H1 (cell line): ENCODE measurements at regions not wholly inside any gene's neighbourhood (a gene's known extent, or its start where the extent isn't known, plus 50 kb on each side); places are given as distances from the start of the nearest gene placed in this dataset.

Source experiments
- CTCF ChIA-PET: fragments of 300-600 bp; sonication (Branson Sonifier 250); formaldehyde crosslinking; loops from one replicate; lab custom pipeline; 2021; ENCODE audit not compliant: partially characterized antibody; lab: Charles Lee
- POLR2A ChIA-PET: fragments of 300-600 bp; sonication (Branson Sonifier 250); formaldehyde crosslinking; loops from one replicate; lab custom pipeline; 2021; ENCODE audit warnings: inconsistent platforms; ENCODE audit not compliant: partially characterized antibody; lab: Charles Lee
- DNase-seq, 2 experiments: peaks; one replicate each; pipeline versions ENCODE4 v3.0.0 to v3.0.0-alpha.2; 2010 to 2022; ENCODE audit warnings: low spot score in 2 of 2, low read depth in 1 of 2, mixed read lengths in 1 of 2
- FAIRE-seq: peaks from 2 replicates; lab custom pipeline; 2011; peaks lifted over from hg19 to GRCh38; lab: Jason Lieb, UNC
- H2AFZ ChIP-seq: 2 replicates; pipeline ENCODE4 v1.8.1; 2012; ENCODE audit warnings: low read length, inconsistent platforms
- H2AK5ac ChIP-seq: 2 replicates; pipeline ENCODE4 v1.6.1; 2013; ENCODE audit warnings: low read depth, low read length
- H2BK120ac ChIP-seq: replicated peaks from 2 replicates; pipeline ENCODE3; 2013; ENCODE audit warnings: low read depth, low read length, inconsistent platforms
- H2BK12ac ChIP-seq: 2 replicates; pipeline ENCODE4 v1.6.1; 2013; ENCODE audit warnings: low read depth, low read length
- H2BK15ac ChIP-seq: 2 replicates; pipeline ENCODE4 v1.6.1; 2013; ENCODE audit warnings: low read length
- H2BK20ac ChIP-seq: 2 replicates; pipeline ENCODE4 v1.6.1; 2013; ENCODE audit warnings: low read length
- H2BK5ac ChIP-seq: 2 replicates; pipeline ENCODE4 v1.6.1; 2013; ENCODE audit warnings: low read depth, low read length
- H3K14ac ChIP-seq: 2 replicates; pipeline ENCODE4 v1.6.1; 2013; ENCODE audit warnings: inconsistent platforms; ENCODE audit not compliant: insufficient read length
- H3K18ac ChIP-seq: 2 replicates; pipeline ENCODE4 v1.6.1; 2013; ENCODE audit warnings: low read length; ENCODE audit errors: extremely low read depth
- H3K23ac ChIP-seq: 2 replicates; pipeline ENCODE4 v1.6.1; 2013; ENCODE audit warnings: inconsistent platforms; ENCODE audit not compliant: insufficient read length
- H3K23me2 ChIP-seq: 2 replicates; pipeline ENCODE4 v1.6.1; 2013; ENCODE audit warnings: low read depth, low read length
- H3K27ac ChIP-seq: 2 replicates; pipeline ENCODE4 v1.6.1; 2011; ENCODE audit warnings: low read depth, low read length, inconsistent platforms
- H3K27me3 ChIP-seq, 4 experiments: replicated peaks in 1 of 4; 1 replicate in 1 of 4; 2 replicates in 3 of 4; pipeline versions ENCODE4 v1.6.1 to v1.8.1; 2011 to 2013; ENCODE audit warnings: low read length in 3 of 4, mild to moderate bottlenecking in 3 of 4, inconsistent platforms in 2 of 4, mixed read lengths in 2 of 4, moderate library complexity in 1 of 4; ENCODE audit not compliant: control insufficient read depth in 3 of 4, insufficient read depth in 3 of 4; ENCODE audit errors: extremely low read depth in 1 of 4
- H3K36me3 ChIP-seq, 4 experiments: 2 replicates each; pipeline versions ENCODE4 v1.6.1 to v1.8.1; 2011 to 2013; ENCODE audit warnings: mild to moderate bottlenecking in 4 of 4, low read length in 3 of 4, moderate library complexity in 2 of 4, control low read depth in 1 of 4, inconsistent platforms in 1 of 4; ENCODE audit not compliant: insufficient read depth in 4 of 4, control insufficient read depth in 2 of 4
- H3K4ac ChIP-seq: replicated peaks from 2 replicates; pipeline ENCODE3; 2013; ENCODE audit warnings: low read length, low read depth, mixed read lengths, inconsistent platforms; ENCODE audit not compliant: insufficient read length
- H3K4me1 ChIP-seq, 4 experiments: replicated peaks in 1 of 4; 1 replicate in 1 of 4; 2 replicates in 3 of 4; pipeline versions ENCODE4 v1.6.1 to v1.8.1; 2011 to 2013; ENCODE audit warnings: low read length in 3 of 4, inconsistent platforms in 2 of 4, mixed read lengths in 1 of 4; ENCODE audit not compliant: insufficient read depth in 4 of 4, control insufficient read depth in 3 of 4
- H3K4me2 ChIP-seq, 2 experiments: 2 replicates each; pipeline versions ENCODE4 v1.6.1 to v1.8.1; 2011 to 2013; ENCODE audit warnings: low read depth in 2 of 2, low read length in 2 of 2, control low read depth in 1 of 2, inconsistent platforms in 1 of 2, mild to moderate bottlenecking in 1 of 2; ENCODE audit not compliant: insufficient read depth in 1 of 2
- H3K4me3 ChIP-seq, 4 experiments: fragments of 200-600, 300-600 bp in 1 of 4; sonication (generic), shearing (Covaris generic), sonication (Bioruptor Twin) in 1 of 4; 2 replicates each; pipeline versions ENCODE4 v1.5.1 to v1.8.1; 2011 to 2016; ENCODE audit warnings: low read length in 4 of 4, low read depth in 3 of 4, control low read depth in 2 of 4, inconsistent platforms in 2 of 4, mild to moderate bottlenecking in 2 of 4, mixed read lengths in 1 of 4, moderate library complexity in 1 of 4; ENCODE audit not compliant: insufficient read depth in 2 of 4; ENCODE audit errors: extremely low read depth in 1 of 4
- H3K56ac ChIP-seq: replicated peaks from 2 replicates; pipeline ENCODE3; 2013; ENCODE audit warnings: low read depth, mild to moderate bottlenecking, mixed read lengths, low read length, inconsistent platforms; ENCODE audit not compliant: insufficient read length
- H3K79me1 ChIP-seq: 2 replicates; pipeline ENCODE4 v1.6.1; 2013; ENCODE audit warnings: low read depth, low read length, control low read depth
- H3K79me2 ChIP-seq, 2 experiments: 2 replicates each; pipeline versions ENCODE4 v1.6.1 to v1.8.1; 2012 to 2013; ENCODE audit warnings: low read length in 2 of 2, mild to moderate bottlenecking in 2 of 2, inconsistent platforms in 1 of 2; ENCODE audit not compliant: insufficient read depth in 2 of 2, control insufficient read depth in 1 of 2
- H3K9ac ChIP-seq, 4 experiments: replicated peaks in 1 of 4; 1 replicate in 1 of 4; 2 replicates in 3 of 4; pipeline versions ENCODE4 v1.6.1 to v1.8.1; 2011 to 2013; ENCODE audit warnings: low read depth in 3 of 4, low read length in 3 of 4, control low read depth in 2 of 4, mild to moderate bottlenecking in 2 of 4, moderate library complexity in 2 of 4, inconsistent platforms in 1 of 4; ENCODE audit errors: extremely low read depth in 1 of 4
- H3K9me3 ChIP-seq, 2 experiments: 2 replicates each; pipeline versions ENCODE4 v1.6.1 to v1.8.1; 2012 to 2013; ENCODE audit warnings: mild to moderate bottlenecking in 2 of 2, moderate library complexity in 2 of 2, control low read depth in 1 of 2, inconsistent platforms in 1 of 2, low read depth in 1 of 2, low read length in 1 of 2, mixed read lengths in 1 of 2; ENCODE audit not compliant: insufficient read depth in 2 of 2
- H4K20me1 ChIP-seq, 2 experiments: replicated peaks in 1 of 2; 2 replicates each; pipeline versions ENCODE3 to v1.8.1; 2011 to 2013; ENCODE audit warnings: inconsistent platforms in 2 of 2, low read length in 2 of 2, mild to moderate bottlenecking in 1 of 2; ENCODE audit not compliant: insufficient read depth in 2 of 2, control insufficient read depth in 1 of 2
- H4K5ac ChIP-seq: 2 replicates; pipeline ENCODE4 v1.6.1; 2013; ENCODE audit warnings: low read length, low read depth, mixed read lengths, inconsistent platforms; ENCODE audit not compliant: insufficient read length
- H4K8ac ChIP-seq: 2 replicates; pipeline ENCODE4 v1.8.0; 2013; ENCODE audit warnings: mild to moderate bottlenecking, moderate library complexity, low read length, inconsistent platforms; ENCODE audit not compliant: insufficient read depth; ENCODE audit errors: extremely low read depth
- H4K91ac ChIP-seq: replicated peaks from 2 replicates; pipeline ENCODE3; 2013; ENCODE audit warnings: low read length, mixed read lengths, inconsistent platforms; ENCODE audit not compliant: insufficient read length
- BRCA1 ChIP-seq: IDR thresholded peaks from 2 replicates; pipeline ENCODE4 v1.6.1; 2012; ENCODE audit warnings: low read depth, low read length, improper control_type of control experiment
- KDM4A ChIP-seq: IDR thresholded peaks from one replicate; pipeline ENCODE4 v1.7.1; 2012; ENCODE audit warnings: low read depth, mild to moderate bottlenecking, moderate library complexity, low read length, inconsistent platforms; ENCODE audit not compliant: severe bottlenecking
- WGBS, 2 experiments: shearing (Covaris generic) in 1 of 2; methylation state at CpG; one replicate each; pipeline versions ENCODE4 v1.1.6 to v1.1.7; 2013 to 2015; ENCODE audit warnings: low lambda C conversion rate in 2 of 2, mixed read lengths in 2 of 2, inconsistent platforms in 1 of 2, low coverage in 1 of 2, missing lambda C conversion rate in 1 of 2; ENCODE audit not compliant: insufficient replicate concordance in 2 of 2, insufficient coverage in 1 of 2, insufficient read length in 1 of 2; ENCODE audit errors: extremely low coverage in 1 of 2, missing lambda C conversion rate in 1 of 2; 5-methylcytosine and 5-hydroxymethylcytosine counted together

DNA sequence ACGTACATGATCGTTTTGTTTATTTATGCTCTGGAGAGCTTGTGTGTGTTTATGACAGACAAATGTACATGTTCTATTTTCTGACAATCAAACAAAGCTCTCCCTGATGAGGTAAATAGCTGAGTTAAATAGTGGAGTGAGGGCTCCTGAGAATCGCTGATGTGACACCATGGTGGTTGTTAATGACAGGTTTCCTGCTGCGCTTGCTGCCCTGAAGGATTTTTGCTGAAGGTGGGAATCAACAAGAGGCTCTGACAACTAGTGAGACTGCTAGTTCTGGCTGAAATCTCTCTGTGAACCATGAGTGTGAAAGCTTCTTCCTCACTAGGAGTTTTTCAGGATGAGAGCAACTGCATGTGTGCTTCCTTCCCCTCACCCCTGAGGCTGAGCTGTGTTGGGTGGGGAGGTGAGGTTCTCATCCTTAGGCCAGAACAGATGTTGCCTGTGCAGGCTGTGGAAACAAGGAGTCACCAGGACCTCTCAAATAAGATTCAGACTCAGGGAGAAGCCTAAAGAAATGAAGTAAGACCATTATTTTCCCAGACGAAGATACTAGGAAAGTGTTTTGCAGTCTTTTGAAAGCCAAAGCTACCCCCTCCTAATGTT lies 173.4 kb upstream of the JADE1 start:
- no peaks in the 10 kb centered on the region; the same call in 1 of the 2 replicates for H3K79me1 ChIP-seq
- H3K4me1 ChIP-seq = peaks cover 2 to 14% (median 13%) of the 10 kb centered on the region in 4 experiments; a peak in 6 of 7 replicates
- peak overlapping the region; percentile 89; the same call in 1 of the 2 replicates for H2AK5ac ChIP-seq
- no peak overlapping the region for H3K4me2 ChIP-seq
- H2BK120ac ChIP-seq = peak overlapping the region; percentile 59
- WGBS, 2 experiments = 85% methylated on average over 5 of the region's 5 CpGs; no CpG with 5 or more reads in 1 of the 2 experiments
- H3K79me2 ChIP-seq = no peaks in the 10 kb centered on the region
- no peak overlapping the region for H3K4me3 ChIP-seq
- H3K18ac ChIP-seq = peak overlapping the region; percentile 84
- DNase-seq (peak in 1 of 2 experiments; percentile 43), FAIRE-seq (no peak)
- ChIA-PET POLR2A (no interaction called here), CTCF (interaction anchor here (0.7 to 1.7 kb wide), 4 partner anchors 9 to 62 kb away, joined by 3 to 5 read pairs (median 3); no protein-coding TSS in a partner anchor)
- H4K20me1 ChIP-seq = no peaks in the 10 kb centered on the region
- H3K23ac ChIP-seq = no peak overlapping the region
- H2BK5ac ChIP-seq = peak overlapping the region; percentile 95; the same call in 1 of the 2 replicates
- no peak overlapping the region for H3K27ac ChIP-seq
- H3K4ac ChIP-seq = peak overlapping the region; percentile 73
- H2BK15ac ChIP-seq = no peak overlapping the region
- TF ChIP-seq BRCA1 = no peak
- peak; percentile 15 for TF ChIP-seq KDM4A
- H3K23me2 ChIP-seq = no peaks in the 10 kb centered on the region
- H3K9ac ChIP-seq = no peak overlapping the region
- no peaks in the 10 kb centered on the region for H3K9me3 ChIP-seq
- peak overlapping the region; percentile 97 for H2BK12ac ChIP-seq
- H2BK20ac ChIP-seq = peak overlapping the region; percentile 98
- H4K8ac ChIP-seq = no peak overlapping the region
- H2AFZ ChIP-seq = peak overlapping the region; percentile 68; the same call in 1 of the 2 replicates
- H3K56ac ChIP-seq = no peak overlapping the region
- peak overlapping the region; percentile 94 for H4K91ac ChIP-seq
- no peak overlapping the region for H4K5ac ChIP-seq
- H3K14ac ChIP-seq = no peak overlapping the region
- no peaks in the 10 kb centered on the region for H3K36me3 ChIP-seq
- H3K27me3 ChIP-seq = no peaks in the 10 kb centered on the region
